ENCODE measurements at regions not wholly inside any gene's neighbourhood (a gene's known extent, or its start where the extent isn't known, plus 50 kb on each side); places are given as distances from the start of the nearest gene placed in this dataset.
"Not testable (repeated sequence)": the region's sequence is repeated elsewhere in the genome, so short reads cannot be mapped to it uniquely, and the experiment has no call there.

- peaks cover 26% of the 10 kb centered on the region; the same call in 1 of the 2 replicates for H3K4me1 ChIP-seq (ENCODE audit: insufficient read depth, low read length)
- H3K36me3 ChIP-seq (ENCODE audit: insufficient read depth, low read length): no peaks in the 10 kb centered on the region; the same call in 1 of the 2 replicates
- WGBS: 95% methylated on average over 4 of the region's 4 CpGs
- no peaks in the 10 kb centered on the region for H3K9me3 ChIP-seq (ENCODE audit: insufficient read depth, low read depth, low read length)
- no peak overlapping the region for H3K9ac ChIP-seq (ENCODE audit: low read depth, low read length)
- H3K27ac ChIP-seq (ENCODE audit: low read depth, low read length): no peak overlapping the region
- H3K4me3 ChIP-seq (ENCODE audit: low read length): no peak overlapping the region
- no peaks in the 10 kb centered on the region for H3K27me3 ChIP-seq (ENCODE audit: insufficient read depth, low read length)
Measured at GRCh38 chr5:88045931-88046461, 222.6 kb downstream of the TMEM161B start.

GRCh38 chr5:88045165-88045564 is 223.5 kb downstream of the TMEM161B start:
- 0% methylated on average over 1 of the region's 1 CpG for WGBS
- H3K36me3 ChIP-seq (ENCODE audit: insufficient read depth, low read length): no peaks in the 10 kb centered on the region; the same call in 1 of the 2 replicates

GRCh38 chr5:88034520-88034919 is 234.1 kb downstream of the TMEM161B start:
- Histone ChIP-seq H3K4me3 (ENCODE audit: low read length) (no peak overlapping the region), H3K4me1 (ENCODE audit: insufficient read depth, low read length) (peaks cover 6% of the 10 kb centered on the region; the same call in 1 of the 2 replicates), H3K9me3 (ENCODE audit: insufficient read depth, low read depth, low read length) (no peaks in the 10 kb centered on the region), H3K36me3 (ENCODE audit: insufficient read depth, low read length) (no peaks in the 10 kb centered on the region), H3K9ac (ENCODE audit: low read depth, low read length) (no peak overlapping the region), H3K27ac (ENCODE audit: low read depth, low read length) (no peak overlapping the region), H3K27me3 (ENCODE audit: insufficient read depth, low read length) (no peaks in the 10 kb centered on the region)
- 82% methylated on average over 1 of the region's 1 CpG for WGBS

More at GRCh38 chr5:88045165-88045564, 223.5 kb downstream of the TMEM161B start:
- Histone ChIP-seq H3K9me3 (ENCODE audit: insufficient read depth, low read depth, low read length) (no peaks in the 10 kb centered on the region), H3K27ac (ENCODE audit: low read depth, low read length) (no peak overlapping the region), H3K4me1 (ENCODE audit: insufficient read depth, low read length) (peaks cover 18% of the 10 kb centered on the region; the same call in 1 of the 2 replicates), H3K9ac (ENCODE audit: low read depth, low read length) (no peak overlapping the region), H3K27me3 (ENCODE audit: insufficient read depth, low read length) (no peaks in the 10 kb centered on the region), H3K4me3 (ENCODE audit: low read length) (no peak overlapping the region)

GRCh38 chr5:88033191-88033590 is 235.5 kb downstream of the TMEM161B start:
- H3K36me3 ChIP-seq (ENCODE audit: insufficient read depth, low read length): no peaks in the 10 kb centered on the region
- no peaks in the 10 kb centered on the region for H3K9me3 ChIP-seq (ENCODE audit: insufficient read depth, low read depth, low read length)
- H3K9ac ChIP-seq (ENCODE audit: low read depth, low read length): no peak overlapping the region
- peaks cover 6% of the 10 kb centered on the region; the same call in 1 of the 2 replicates for H3K4me1 ChIP-seq (ENCODE audit: insufficient read depth, low read length)
- H3K4me3 ChIP-seq (ENCODE audit: low read length): no peak overlapping the region
- H3K27me3 ChIP-seq (ENCODE audit: insufficient read depth, low read length): no peaks in the 10 kb centered on the region
- 94% methylated on average over 2 of the region's 2 CpGs for WGBS
- no peak overlapping the region for H3K27ac ChIP-seq (ENCODE audit: low read depth, low read length)

GRCh38 chr5:88029011-88029410 is 239.6 kb downstream of the TMEM161B start:
- Histone ChIP-seq H3K9me3 (ENCODE audit: insufficient read depth, low read depth, low read length) (no peaks in the 10 kb centered on the region), H3K27me3 (ENCODE audit: insufficient read depth, low read length) (no peaks in the 10 kb centered on the region), H3K27ac (ENCODE audit: low read depth, low read length) (no peak overlapping the region), H3K36me3 (ENCODE audit: insufficient read depth, low read length) (no peaks in the 10 kb centered on the region), H3K4me3 (ENCODE audit: low read length) (no peak overlapping the region), H3K4me1 (ENCODE audit: insufficient read depth, low read length) (no peaks in the 10 kb centered on the region), H3K9ac (ENCODE audit: low read depth, low read length) (no peak overlapping the region)
- WGBS: 92% methylated on average over 1 of the region's 2 CpGs

- 95% methylated on average over 3 of the region's 5 CpGs for WGBS
- H3K27ac ChIP-seq (ENCODE audit: low read depth, low read length): no peak overlapping the region
Measured at GRCh38 chr5:88021141-88021540, 247.5 kb downstream of the TMEM161B start.

GRCh38 chr5:88014984-88015383 is 253.7 kb downstream of the TMEM161B start:
- 77% methylated on average over 7 of the region's 7 CpGs for WGBS
- not testable (repeated sequence) for H3K9me3 ChIP-seq (ENCODE audit: insufficient read depth, low read depth, low read length); H3K27me3 ChIP-seq (ENCODE audit: insufficient read depth, low read length); H3K36me3 ChIP-seq (ENCODE audit: insufficient read depth, low read length); H3K9ac ChIP-seq (ENCODE audit: low read depth, low read length); H3K4me1 ChIP-seq (ENCODE audit: insufficient read depth, low read length); H3K4me3 ChIP-seq (ENCODE audit: low read length); H3K27ac ChIP-seq (ENCODE audit: low read depth, low read length)

More at GRCh38 chr5:88021141-88021540, 247.5 kb downstream of the TMEM161B start:
- H3K9me3 ChIP-seq (ENCODE audit: insufficient read depth, low read depth, low read length): no peaks in the 10 kb centered on the region
- H3K4me1 ChIP-seq (ENCODE audit: insufficient read depth, low read length): no peaks in the 10 kb centered on the region
- H3K9ac ChIP-seq (ENCODE audit: low read depth, low read length): no peak overlapping the region
- H3K27me3 ChIP-seq (ENCODE audit: insufficient read depth, low read length): no peaks in the 10 kb centered on the region
- no peak overlapping the region for H3K4me3 ChIP-seq (ENCODE audit: low read length)
- H3K36me3 ChIP-seq (ENCODE audit: insufficient read depth, low read length): no peaks in the 10 kb centered on the region

- Histone ChIP-seq H3K4me1 (ENCODE audit: insufficient read depth, low read length) (no peaks in the 10 kb centered on the region), H3K4me3 (ENCODE audit: low read length) (no peak overlapping the region), H3K9me3 (ENCODE audit: insufficient read depth, low read depth, low read length) (no peaks in the 10 kb centered on the region), H3K27me3 (ENCODE audit: insufficient read depth, low read length) (no peaks in the 10 kb centered on the region), H3K9ac (ENCODE audit: low read depth, low read length) (no peak overlapping the region), H3K27ac (ENCODE audit: low read depth, low read length) (no peak overlapping the region), H3K36me3 (ENCODE audit: insufficient read depth, low read length) (no peaks in the 10 kb centered on the region)
- 93% methylated on average over 4 of the region's 5 CpGs for WGBS
Measured at GRCh38 chr5:88000877-88001276, 267.8 kb downstream of the TMEM161B start.

- H3K9me3 ChIP-seq (ENCODE audit: insufficient read depth, low read depth, low read length): no peaks in the 10 kb centered on the region
- no peaks in the 10 kb centered on the region for H3K4me1 ChIP-seq (ENCODE audit: insufficient read depth, low read length)
- no peak overlapping the region for H3K27ac ChIP-seq (ENCODE audit: low read depth, low read length)
- 85% methylated on average over 2 of the region's 3 CpGs for WGBS
- H3K27me3 ChIP-seq (ENCODE audit: insufficient read depth, low read length): no peaks in the 10 kb centered on the region
- no peak overlapping the region for H3K9ac ChIP-seq (ENCODE audit: low read depth, low read length)
- H3K36me3 ChIP-seq (ENCODE audit: insufficient read depth, low read length): no peaks in the 10 kb centered on the region
- H3K4me3 ChIP-seq (ENCODE audit: low read length): no peak overlapping the region
Measured at GRCh38 chr5:87997662-87998061, 271.0 kb downstream of the TMEM161B start.

GRCh38 chr5:87966213-87966612 is 302.4 kb downstream of the TMEM161B start:
- no peaks in the 10 kb centered on the region for H3K4me1 ChIP-seq (ENCODE audit: insufficient read depth, low read length)
- H3K27ac ChIP-seq (ENCODE audit: low read depth, low read length): no peak overlapping the region
- no peaks in the 10 kb centered on the region for H3K36me3 ChIP-seq (ENCODE audit: insufficient read depth, low read length)
- WGBS: 49% methylated on average over 2 of the region's 2 CpGs
- H3K9me3 ChIP-seq (ENCODE audit: insufficient read depth, low read depth, low read length): no peaks in the 10 kb centered on the region
- H3K27me3 ChIP-seq (ENCODE audit: insufficient read depth, low read length): no peaks in the 10 kb centered on the region
- no peak overlapping the region for H3K4me3 ChIP-seq (ENCODE audit: low read length)
- no peak overlapping the region for H3K9ac ChIP-seq (ENCODE audit: low read depth, low read length)

GRCh38 chr5:87954121-87954520 is 314.5 kb downstream of the TMEM161B start:
- no peaks in the 10 kb centered on the region for H3K36me3 ChIP-seq (ENCODE audit: insufficient read depth, low read length)
- peaks cover 41% of the 10 kb centered on the region for H3K4me1 ChIP-seq (ENCODE audit: insufficient read depth, low read length)
- no peak overlapping the region for H3K27ac ChIP-seq (ENCODE audit: low read depth, low read length)
- no peaks in the 10 kb centered on the region for H3K9me3 ChIP-seq (ENCODE audit: insufficient read depth, low read depth, low read length)
- no peaks in the 10 kb centered on the region for H3K27me3 ChIP-seq (ENCODE audit: insufficient read depth, low read length)
- H3K9ac ChIP-seq (ENCODE audit: low read depth, low read length): no peak overlapping the region
- no peak overlapping the region for H3K4me3 ChIP-seq (ENCODE audit: low read length)

GRCh38 chr5:87951661-87952060 is 317.0 kb downstream of the TMEM161B start:
- H3K4me1 ChIP-seq (ENCODE audit: insufficient read depth, low read length): peaks cover 40% of the 10 kb centered on the region
- 90% methylated on average over 1 of the region's 1 CpG for WGBS
- no peak overlapping the region for H3K9ac ChIP-seq (ENCODE audit: low read depth, low read length)
- no peaks in the 10 kb centered on the region for H3K36me3 ChIP-seq (ENCODE audit: insufficient read depth, low read length)
- H3K4me3 ChIP-seq (ENCODE audit: low read length): no peak overlapping the region
- no peaks in the 10 kb centered on the region for H3K9me3 ChIP-seq (ENCODE audit: insufficient read depth, low read depth, low read length)
- no peak overlapping the region for H3K27ac ChIP-seq (ENCODE audit: low read depth, low read length)
- no peaks in the 10 kb centered on the region for H3K27me3 ChIP-seq (ENCODE audit: insufficient read depth, low read length)

All from HUES64 (cell line).